PC-9 (cell line): ENCODE measurements at regions not wholly inside any gene's neighbourhood (a gene's known extent, or its start where the extent isn't known, plus 50 kb on each side); places are given as distances from the start of the nearest gene placed in this dataset.

ENCODE experiments used
- BruUV-seq: library from RNA; stranded (reverse); fragments of 400-500 nt; replicated peaks from 2 replicates; lab custom pipeline; 2021; lab: Mats Ljungman, UMichigan
- CTCF ChIA-PET: fragments of 300-600 bp; sonication (Branson Sonifier 250); formaldehyde crosslinking; loops from one replicate; lab custom pipeline; 2022; ENCODE audit warnings: antibody characterized with exemption; lab: Charles Lee
- POLR2A ChIA-PET: fragments of 300-600 bp; sonication (Branson Sonifier 250); formaldehyde crosslinking; loops from one replicate; lab custom pipeline; 2022; ENCODE audit warnings: antibody characterized with exemption; ENCODE audit not compliant: unreplicated experiment; lab: Charles Lee
- DNase-seq, 2 experiments: peaks; one replicate each; pipeline versions ENCODE4 v3.0.0 to v3.0.0-alpha.2; 2015 to 2022; ENCODE audit warnings: mixed read lengths in 1 of 2
- H2AFZ ChIP-seq: fragments of 200-600 bp; sonication (generic); 2 replicates; pipeline ENCODE4 v1.8.1; 2017; ENCODE audit warnings: antibody characterized with exemption
- H3F3A ChIP-seq: fragments of 200-600 bp; sonication (generic); 2 replicates; pipeline ENCODE4 v1.8.1; 2017; ENCODE audit warnings: antibody characterized with exemption, mild to moderate bottlenecking, low read depth; ENCODE audit not compliant: insufficient read depth
- H3K27ac ChIP-seq: fragments of 200-600 bp; sonication (generic); 2 replicates; pipeline ENCODE4 v1.6.1; 2016; ENCODE audit warnings: mixed run types
- H3K27me3 ChIP-seq: fragments of 200-600 bp; sonication (generic); 2 replicates; pipeline ENCODE4 v1.6.1; 2016; ENCODE audit warnings: low read depth, mixed run types; ENCODE audit not compliant: insufficient read depth
- H3K36me3 ChIP-seq: fragments of 200-600 bp; sonication (generic); 2 replicates; pipeline ENCODE4 v1.6.1; 2016; ENCODE audit warnings: low read depth, mixed run types
- H3K4me1 ChIP-seq: fragments of 200-600 bp; sonication (generic); replicated peaks from 2 replicates; pipeline ENCODE4 v1.6.1; 2016; ENCODE audit warnings: mixed run types; ENCODE audit not compliant: insufficient read depth
- H3K4me2 ChIP-seq: fragments of 200-600 bp; sonication (generic); 2 replicates; pipeline ENCODE4 v1.6.1; 2017; ENCODE audit warnings: mixed run types
- H3K4me3 ChIP-seq: fragments of 200-600 bp; sonication (generic); 2 replicates; pipeline ENCODE4 v1.6.1; 2016; ENCODE audit warnings: mixed run types
- H3K79me2 ChIP-seq: fragments of 200-600 bp; sonication (generic); 2 replicates; pipeline ENCODE4 v1.6.1; 2017; ENCODE audit warnings: low read depth, mixed run types
- H3K9me2 ChIP-seq: fragments of 200-600 bp; sonication (generic); 2 replicates; pipeline ENCODE4 v1.8.1; 2017; ENCODE audit warnings: mild to moderate bottlenecking; ENCODE audit not compliant: insufficient read depth
- H3K9me3 ChIP-seq: fragments of 200-600 bp; sonication (generic); 2 replicates; pipeline ENCODE4 v1.8.1; 2016; ENCODE audit warnings: low read depth; ENCODE audit not compliant: insufficient read depth
- H4K20me1 ChIP-seq: fragments of 200-600 bp; sonication (generic); 2 replicates; pipeline ENCODE4 v1.8.1; 2017; ENCODE audit not compliant: insufficient read depth
- CTCF ChIP-seq: fragments of 200-600 bp; sonication (generic); conservative IDR thresholded peaks from 2 replicates; pipeline ENCODE4 v1.6.1; 2017; ENCODE audit warnings: mixed run types, antibody characterized with exemption, mild to moderate bottlenecking, moderate library complexity
- EZH2 ChIP-seq: fragments of 200-600 bp; sonication (generic); IDR thresholded peaks from 2 replicates; pipeline ENCODE4 v1.8.0; 2017; ENCODE audit warnings: antibody characterized with exemption, low read depth
- intact Hi-C: fragments of 100-400 bp; cut with micrococcal nuclease; formaldehyde crosslinking; loops from one replicate; pipeline ENCODE4 v1.10.0; 2022; ENCODE audit not compliant: unreplicated experiment

GRCh38 chr2:120620025-120620793 lies 115.5 kb upstream of the GLI2 start:
- Histone ChIP-seq H2AFZ (peak overlapping the region; percentile 5; the same call in 1 of the 2 replicates), H3K27me3 (no peaks in the 10 kb centered on the region), H3K4me1 (peaks cover 16% of the 10 kb centered on the region), H3K36me3 (no peaks in the 10 kb centered on the region), H3K9me2 (0 out of 2 replicates have a peak, but pooled peaks cover 3% of the 10 kb centered on the region), H3K4me3 (no peak overlapping the region), H3K79me2 (no peaks in the 10 kb centered on the region), H3K9me3 (no peaks in the 10 kb centered on the region), H3K27ac (peak overlapping the region; percentile 44), H3K4me2 (peak overlapping the region; percentile 14; the same call in 1 of the 2 replicates), H3F3A (peaks cover 15% of the 10 kb centered on the region), H4K20me1 (no peaks in the 10 kb centered on the region)
- intact Hi-C loops: no loop called here
- ChIA-PET CTCF (interaction anchor here (0.6 kb wide), 1 partner anchor 9 kb away, joined by 4 read pairs; no protein-coding TSS in a partner anchor), POLR2A (interaction anchor here (0.6 to 0.7 kb wide), 2 partner anchors 78 to 293 kb away, joined by 3 to 4 read pairs; no protein-coding TSS in a partner anchor)
- DNase-seq: peak in 1 of 2 experiments; percentile 71
- no TSS peak for BruUV-seq
- TF ChIP-seq EZH2 (no peak), CTCF (no peak)

- no peak overlapping the region for H3K4me2 ChIP-seq
- no TSS peak for BruUV-seq
- no peak for TF ChIP-seq EZH2
- no peak for TF ChIP-seq CTCF
- 0 out of 2 replicates have a peak, but pooled peaks cover 3% of the 10 kb centered on the region for H3K9me2 ChIP-seq
- H3K27ac ChIP-seq: no peak overlapping the region
- ChIA-PET POLR2A (no interaction called here), CTCF (no interaction called here)
- DNase-seq: no peak
- H3F3A ChIP-seq: peaks cover 15% of the 10 kb centered on the region
- H4K20me1 ChIP-seq: no peaks in the 10 kb centered on the region
- intact Hi-C loops: no loop called here
- no peak overlapping the region for H3K4me3 ChIP-seq
- H3K27me3 ChIP-seq: no peaks in the 10 kb centered on the region
- H3K36me3 ChIP-seq: no peaks in the 10 kb centered on the region
- H3K9me3 ChIP-seq: no peaks in the 10 kb centered on the region
- H2AFZ ChIP-seq: no peak overlapping the region
- H3K79me2 ChIP-seq: no peaks in the 10 kb centered on the region
- H3K4me1 ChIP-seq: peaks cover 28% of the 10 kb centered on the region
These were observed 113.4 kb upstream of the GLI2 start for GRCh38 chr2:120622159-120622869.

- BruUV-seq: no TSS peak
These were observed 112.5 kb upstream of the GLI2 start for GRCh38 chr2:120622886-120623753.

More at GRCh38 chr2:120622886-120623753, 112.5 kb upstream of the GLI2 start:
- Histone ChIP-seq H3K36me3 (no peaks in the 10 kb centered on the region), H3K27ac (no peak overlapping the region), H3K9me2 (0 out of 2 replicates have a peak, but pooled peaks cover 3% of the 10 kb centered on the region), H4K20me1 (no peaks in the 10 kb centered on the region), H3K9me3 (no peaks in the 10 kb centered on the region), H3K4me2 (no peak overlapping the region), H2AFZ (no peak overlapping the region), H3F3A (peaks cover 15% of the 10 kb centered on the region), H3K4me3 (no peak overlapping the region), H3K4me1 (peaks cover 28% of the 10 kb centered on the region), H3K27me3 (no peaks in the 10 kb centered on the region), H3K79me2 (no peaks in the 10 kb centered on the region)
- ChIA-PET POLR2A (no interaction called here), CTCF (no interaction called here)
- no peak for TF ChIP-seq EZH2
- no peak for TF ChIP-seq CTCF
- no peak for DNase-seq
- intact Hi-C loops: no loop called here
